SK-N-SH treated with all-trans-retinoic acid at 6 μM for 48 hours (cell line): ENCODE measurements at regions not wholly inside any gene's neighbourhood (a gene's known extent, or its start where the extent isn't known, plus 50 kb on each side); places are given as distances from the start of the nearest gene placed in this dataset.

ENCODE experiments used
- ATAC-seq: fragments of 200-7000 bp; cut with Tn5 transposase; 3 replicates; pipeline ENCODE4 v1.9.1; 2020; ENCODE audit warnings: mild to moderate bottlenecking, moderate library complexity
- ARNTL ChIP-seq: fragments of 450-650 bp; formaldehyde crosslinking; IDR thresholded peaks from 2 replicates; pipeline ENCODE4 v1.5.0; 2020; ENCODE audit warnings: low read depth, mild to moderate bottlenecking, moderate library complexity, borderline replicate concordance
- BACH2 ChIP-seq: fragments of 250-450 bp; sonication (Bioruptor Pico); IDR thresholded peaks from 2 replicates; pipeline ENCODE4 v1.9.0; 2021; ENCODE audit warnings: mild to moderate bottlenecking, borderline replicate concordance
- CREB5 ChIP-seq: fragments of 250-450 bp; sonication (Bioruptor Pico); IDR thresholded peaks from 2 replicates; pipeline ENCODE4 v1.5.1; 2020; ENCODE audit warnings: low read depth, mild to moderate bottlenecking, moderate library complexity
- CSDC2 ChIP-seq: fragments of 250-450 bp; sonication (Bioruptor Pico); IDR thresholded peaks from 2 replicates; pipeline ENCODE4 v1.5.0; 2020; ENCODE audit warnings: mild to moderate bottlenecking, moderate library complexity
- GLIS3 ChIP-seq: fragments of 250-450 bp; sonication (Bioruptor Pico); IDR thresholded peaks from 2 replicates; pipeline ENCODE4 v1.5.0; 2020; ENCODE audit warnings: mild to moderate bottlenecking, moderate library complexity
- ISL1 ChIP-seq: fragments of 250-450 bp; sonication (Bioruptor Pico); IDR thresholded peaks from 2 replicates; pipeline ENCODE4 v2.1.2; 2022; ENCODE audit warnings: mild to moderate bottlenecking, moderate library complexity
- OSR1 ChIP-seq: fragments of 250-450 bp; sonication (Bioruptor Pico); IDR thresholded peaks from 2 replicates; pipeline ENCODE4 v1.8.0; 2022; ENCODE audit warnings: moderate library complexity, mild to moderate bottlenecking, inconsistent platforms
- SNAI2 ChIP-seq: fragments of 250-450 bp; sonication (Bioruptor Pico); IDR thresholded peaks from 2 replicates; pipeline ENCODE4 v1.5.0; 2020; ENCODE audit warnings: mild to moderate bottlenecking, moderate library complexity
- TCF4 ChIP-seq: fragments of 250-450 bp; sonication (Bioruptor Pico); IDR thresholded peaks from 2 replicates; pipeline ENCODE4 v1.8.0; 2021; ENCODE audit warnings: mild to moderate bottlenecking, moderate library complexity, borderline replicate concordance
- TOX ChIP-seq: fragments of 250-450 bp; sonication (Bioruptor Pico); IDR thresholded peaks from 2 replicates; pipeline ENCODE4 v1.8.0; 2021; ENCODE audit warnings: mild to moderate bottlenecking, moderate library complexity, borderline replicate concordance
- TSHZ2 ChIP-seq: fragments of 250-450 bp; sonication (Bioruptor Pico); IDR thresholded peaks from 2 replicates; pipeline ENCODE4 v1.5.0; 2020; ENCODE audit warnings: mild to moderate bottlenecking, moderate library complexity
- ZC3H10 ChIP-seq: fragments of 250-450 bp; sonication (Bioruptor Pico); IDR thresholded peaks from 2 replicates; pipeline ENCODE4 v1.5.1; 2021; ENCODE audit warnings: mild to moderate bottlenecking, moderate library complexity
- ZFP3 ChIP-seq: fragments of 250-450 bp; sonication (Bioruptor Pico); IDR thresholded peaks from 2 replicates; pipeline ENCODE4 v1.5.0; 2020; ENCODE audit warnings: mild to moderate bottlenecking, moderate library complexity
- ZNF565 ChIP-seq: fragments of 450-650 bp; formaldehyde crosslinking; conservative IDR thresholded peaks from 2 replicates; pipeline ENCODE4 v1.5.0; 2020; ENCODE audit warnings: low read depth, mild to moderate bottlenecking, moderate library complexity
- ZNF70 ChIP-seq: fragments of 450-650 bp; formaldehyde crosslinking; IDR thresholded peaks from 2 replicates; pipeline ENCODE4 v1.5.0; 2020; ENCODE audit warnings: mild to moderate bottlenecking, moderate library complexity
- ZNF8 ChIP-seq: fragments of 450-650 bp; formaldehyde crosslinking; IDR thresholded peaks from 2 replicates; pipeline ENCODE4 v1.5.0; 2020; ENCODE audit warnings: mild to moderate bottlenecking, moderate library complexity
- TF ChIP-seq, protein P1 (sequence below): fragments of 250-450 bp; sonication (Bioruptor Pico); IDR thresholded peaks from 2 replicates; pipeline ENCODE4 v1.5.1; 2021; ENCODE audit warnings: mild to moderate bottlenecking, moderate library complexity
- TF ChIP-seq, protein P2 (sequence below): fragments of 250-450 bp; sonication (Bioruptor Pico); IDR thresholded peaks from 2 replicates; pipeline ENCODE4 v1.8.0; 2020; ENCODE audit warnings: mild to moderate bottlenecking, moderate library complexity, borderline replicate concordance
- TF ChIP-seq, protein P3 (sequence below): fragments of 250-450 bp; sonication (Bioruptor Pico); IDR thresholded peaks from 2 replicates; pipeline ENCODE4 v1.8.0; 2021; ENCODE audit warnings: low read depth, mild to moderate bottlenecking, moderate library complexity, borderline replicate concordance

GRCh38 chr18:45228796-45229388 lies 386.4 kb upstream of the SLC14A2 start (continued):
- TF ChIP-seq, protein P1, sequence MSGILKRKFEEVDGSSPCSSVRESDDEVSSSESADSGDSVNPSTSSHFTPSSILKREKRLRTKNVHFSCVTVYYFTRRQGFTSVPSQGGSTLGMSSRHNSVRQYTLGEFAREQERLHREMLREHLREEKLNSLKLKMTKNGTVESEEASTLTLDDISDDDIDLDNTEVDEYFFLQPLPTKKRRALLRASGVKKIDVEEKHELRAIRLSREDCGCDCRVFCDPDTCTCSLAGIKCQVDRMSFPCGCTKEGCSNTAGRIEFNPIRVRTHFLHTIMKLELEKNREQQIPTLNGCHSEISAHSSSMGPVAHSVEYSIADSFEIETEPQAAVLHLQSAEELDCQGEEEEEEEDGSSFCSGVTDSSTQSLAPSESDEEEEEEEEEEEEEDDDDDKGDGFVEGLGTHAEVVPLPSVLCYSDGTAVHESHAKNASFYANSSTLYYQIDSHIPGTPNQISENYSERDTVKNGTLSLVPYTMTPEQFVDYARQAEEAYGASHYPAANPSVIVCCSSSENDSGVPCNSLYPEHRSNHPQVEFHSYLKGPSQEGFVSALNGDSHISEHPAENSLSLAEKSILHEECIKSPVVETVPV (CRISPR knock-in tag) = no peak

DNA sequence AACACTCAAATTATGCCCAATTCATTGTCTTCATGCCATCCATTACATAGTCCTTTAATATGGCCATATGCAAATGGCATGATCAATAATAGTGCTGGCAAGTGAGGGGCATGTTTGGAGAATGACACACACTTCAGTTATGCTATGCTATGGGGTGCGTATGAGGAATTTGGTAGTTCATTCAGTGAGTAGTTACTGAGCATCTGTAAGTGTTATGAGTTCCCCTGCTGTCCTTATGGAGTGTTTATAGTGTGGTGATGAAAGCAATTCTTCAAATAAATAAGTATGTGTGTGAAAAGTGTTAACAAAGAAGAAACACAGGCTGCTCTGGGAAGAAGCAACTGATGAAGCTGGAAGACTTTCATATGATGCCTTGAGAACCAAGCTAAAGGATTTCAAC lies 383.7 kb upstream of the SLC14A2 start:
- ATAC-seq = no peak
- TF ChIP-seq CREB5 = no peak
- no peak for TF ChIP-seq TSHZ2 (CRISPR knock-in tag)
- TF ChIP-seq SNAI2 (CRISPR knock-in tag) = no peak

- TF ChIP-seq ISL1 (CRISPR knock-in tag) (no peak), GLIS3 (CRISPR knock-in tag) (no peak), BACH2 (CRISPR knock-in tag) (no peak), ZFP3 (CRISPR knock-in tag) (no peak), TOX (no peak), TCF4 (CRISPR knock-in tag) (no peak), OSR1 (no peak), ARNTL (CRISPR knock-in tag) (no peak), ZNF8 (CRISPR knock-in tag) (no peak), CSDC2 (CRISPR knock-in tag) (no peak), ZNF565 (no peak), CREB5 (no peak), SNAI2 (CRISPR knock-in tag) (no peak), ZC3H10 (no peak), ZNF70 (CRISPR knock-in tag) (no peak), TSHZ2 (CRISPR knock-in tag) (no peak)
- TF ChIP-seq, protein P2, sequence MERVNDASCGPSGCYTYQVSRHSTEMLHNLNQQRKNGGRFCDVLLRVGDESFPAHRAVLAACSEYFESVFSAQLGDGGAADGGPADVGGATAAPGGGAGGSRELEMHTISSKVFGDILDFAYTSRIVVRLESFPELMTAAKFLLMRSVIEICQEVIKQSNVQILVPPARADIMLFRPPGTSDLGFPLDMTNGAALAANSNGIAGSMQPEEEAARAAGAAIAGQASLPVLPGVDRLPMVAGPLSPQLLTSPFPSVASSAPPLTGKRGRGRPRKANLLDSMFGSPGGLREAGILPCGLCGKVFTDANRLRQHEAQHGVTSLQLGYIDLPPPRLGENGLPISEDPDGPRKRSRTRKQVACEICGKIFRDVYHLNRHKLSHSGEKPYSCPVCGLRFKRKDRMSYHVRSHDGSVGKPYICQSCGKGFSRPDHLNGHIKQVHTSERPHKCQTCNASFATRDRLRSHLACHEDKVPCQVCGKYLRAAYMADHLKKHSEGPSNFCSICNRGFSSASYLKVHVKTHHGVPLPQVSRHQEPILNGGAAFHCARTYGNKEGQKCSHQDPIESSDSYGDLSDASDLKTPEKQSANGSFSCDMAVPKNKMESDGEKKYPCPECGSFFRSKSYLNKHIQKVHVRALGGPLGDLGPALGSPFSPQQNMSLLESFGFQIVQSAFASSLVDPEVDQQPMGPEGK = no peak
- TF ChIP-seq, protein P3, sequence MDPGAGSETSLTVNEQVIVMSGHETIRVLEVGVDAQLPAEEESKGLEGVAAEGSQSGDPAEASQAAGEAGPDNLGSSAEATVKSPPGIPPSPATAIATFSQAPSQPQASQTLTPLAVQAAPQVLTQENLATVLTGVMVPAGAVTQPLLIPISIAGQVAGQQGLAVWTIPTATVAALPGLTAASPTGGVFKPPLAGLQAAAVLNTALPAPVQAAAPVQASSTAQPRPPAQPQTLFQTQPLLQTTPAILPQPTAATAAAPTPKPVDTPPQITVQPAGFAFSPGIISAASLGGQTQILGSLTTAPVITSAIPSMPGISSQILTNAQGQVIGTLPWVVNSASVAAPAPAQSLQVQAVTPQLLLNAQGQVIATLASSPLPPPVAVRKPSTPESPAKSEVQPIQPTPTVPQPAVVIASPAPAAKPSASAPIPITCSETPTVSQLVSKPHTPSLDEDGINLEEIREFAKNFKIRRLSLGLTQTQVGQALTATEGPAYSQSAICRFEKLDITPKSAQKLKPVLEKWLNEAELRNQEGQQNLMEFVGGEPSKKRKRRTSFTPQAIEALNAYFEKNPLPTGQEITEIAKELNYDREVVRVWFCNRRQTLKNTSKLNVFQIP (CRISPR knock-in tag) = no peak
- TF ChIP-seq, protein P1 (CRISPR knock-in tag) = no peak
- no peak for ATAC-seq
Measured at GRCh38 chr18:45232061-45232460, 383.2 kb upstream of the SLC14A2 start.
